ENCODE measurements at regions not wholly inside any gene's neighbourhood (a gene's known extent, or its start where the extent isn't known, plus 50 kb on each side); places are given as distances from the start of the nearest gene placed in this dataset.
"Not testable (repeated sequence)": the region's sequence is repeated elsewhere in the genome, so short reads cannot be mapped to it uniquely, and the experiment has no call there.

DNA sequence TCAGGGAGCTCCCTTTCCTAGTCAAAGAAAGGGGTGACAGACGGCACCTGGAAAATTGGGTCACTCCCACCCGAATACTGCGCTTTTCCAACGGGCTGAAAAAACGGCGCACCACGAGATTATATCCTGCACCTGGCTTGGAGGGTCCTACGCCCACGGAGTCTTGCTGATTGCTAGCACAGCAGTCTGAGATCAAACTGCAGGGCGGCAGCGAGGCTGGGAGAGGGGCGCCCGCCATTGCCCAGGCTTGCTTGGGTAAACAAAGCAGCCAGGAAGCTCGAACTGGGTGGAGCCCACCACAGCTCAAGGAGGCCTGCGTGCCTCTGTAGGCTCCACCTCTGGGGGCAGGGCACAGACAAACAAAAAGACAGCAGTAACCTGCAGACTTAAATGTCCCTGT lies 580.5 kb downstream of the RAB28 start:
- TF ChIP-seq, protein P1, sequence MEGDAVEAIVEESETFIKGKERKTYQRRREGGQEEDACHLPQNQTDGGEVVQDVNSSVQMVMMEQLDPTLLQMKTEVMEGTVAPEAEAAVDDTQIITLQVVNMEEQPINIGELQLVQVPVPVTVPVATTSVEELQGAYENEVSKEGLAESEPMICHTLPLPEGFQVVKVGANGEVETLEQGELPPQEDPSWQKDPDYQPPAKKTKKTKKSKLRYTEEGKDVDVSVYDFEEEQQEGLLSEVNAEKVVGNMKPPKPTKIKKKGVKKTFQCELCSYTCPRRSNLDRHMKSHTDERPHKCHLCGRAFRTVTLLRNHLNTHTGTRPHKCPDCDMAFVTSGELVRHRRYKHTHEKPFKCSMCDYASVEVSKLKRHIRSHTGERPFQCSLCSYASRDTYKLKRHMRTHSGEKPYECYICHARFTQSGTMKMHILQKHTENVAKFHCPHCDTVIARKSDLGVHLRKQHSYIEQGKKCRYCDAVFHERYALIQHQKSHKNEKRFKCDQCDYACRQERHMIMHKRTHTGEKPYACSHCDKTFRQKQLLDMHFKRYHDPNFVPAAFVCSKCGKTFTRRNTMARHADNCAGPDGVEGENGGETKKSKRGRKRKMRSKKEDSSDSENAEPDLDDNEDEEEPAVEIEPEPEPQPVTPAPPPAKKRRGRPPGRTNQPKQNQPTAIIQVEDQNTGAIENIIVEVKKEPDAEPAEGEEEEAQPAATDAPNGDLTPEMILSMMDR (IDR thresholded peaks at IDR 0.05): not testable (repeated sequence)
- not testable (repeated sequence) for TF ChIP-seq EZH2 (IDR thresholded peaks at IDR 0.05; ENCODE audit: borderline replicate concordance, insufficient read depth, low read depth, low read length, poor library complexity, severe bottlenecking)

All from B cell (primary cell).